Lung (tissue), 11 donors: ENCODE measurements at regions not wholly inside any gene's neighbourhood (a gene's known extent, or its start where the extent isn't known, plus 50 kb on each side); places are given as distances from the start of the nearest gene placed in this dataset.

Source experiments
- ATAC-seq: fragments of 200-7000 bp; cut with Tn5 transposase; one replicate; pipeline ENCODE4 v1.9.1; 2020; ENCODE audit warnings: moderate number of reproducible peaks; ENCODE audit not compliant: insufficient read depth, low FRiP score
- DNase-seq, 3 donors: peaks; one replicate each; pipeline ENCODE4 v3.0.0-alpha.2; 2013 to 2017
- H3K27ac ChIP-seq, 2 donors: one replicate each; pipeline ENCODE4 v1.5.1; 2013; ENCODE audit warnings: mild to moderate bottlenecking in 2 of 2, moderate library complexity in 2 of 2, control low read depth in 1 of 2, inconsistent platforms in 1 of 2, low read depth in 1 of 2, low read length in 1 of 2
- H3K27me3 ChIP-seq, 3 donors: one replicate each; pipeline ENCODE4 v1.5.1; 2013; ENCODE audit warnings: low read length in 2 of 3; ENCODE audit not compliant: control insufficient read depth in 3 of 3, insufficient read depth in 3 of 3
- H3K36me3 ChIP-seq, 4 donors: one replicate each; pipeline ENCODE4 v1.5.1; 2013; ENCODE audit warnings: low read length in 4 of 4, mild to moderate bottlenecking in 1 of 4, moderate library complexity in 1 of 4; ENCODE audit not compliant: control insufficient read depth in 4 of 4, insufficient read depth in 4 of 4
- H3K4me1 ChIP-seq, 5 donors: one replicate each; pipeline ENCODE4 v1.5.1; 2013; ENCODE audit warnings: low read length in 5 of 5, mild to moderate bottlenecking in 2 of 5, moderate library complexity in 1 of 5; ENCODE audit not compliant: control insufficient read depth in 5 of 5, insufficient read depth in 5 of 5
- H3K4me3 ChIP-seq: one replicate; pipeline ENCODE4 v1.5.1; 2013; ENCODE audit warnings: mild to moderate bottlenecking, control low read depth, moderate library complexity
- H3K9ac ChIP-seq, 2 donors: one replicate each; pipeline ENCODE4 v1.5.1; 2013; ENCODE audit warnings: low read length in 2 of 2, control low read depth in 1 of 2; ENCODE audit not compliant: insufficient read depth in 1 of 2
- H3K9me3 ChIP-seq, 4 donors: one replicate each; pipeline ENCODE4 v1.5.1; 2013; ENCODE audit warnings: low read length in 3 of 4, mild to moderate bottlenecking in 1 of 4, moderate library complexity in 1 of 4; ENCODE audit not compliant: control insufficient read depth in 4 of 4, insufficient read depth in 3 of 4
- CTCF ChIP-seq: IDR thresholded peaks from 2 replicates; pipeline ENCODE4 v1.5.1; 2012; ENCODE audit warnings: mild to moderate bottlenecking; ENCODE audit errors: control extremely low read depth, extremely low read depth
- WGBS, 2 donors: extraction: QIAGEN DNeasy Blood & Tissue Kit; methylation state at CpG; one replicate each; pipeline ENCODE4 v1.1.7; 2013; 5-methylcytosine and 5-hydroxymethylcytosine counted together
- donor health status: control.
- donor health status: control.
- donor health status: Bipolar disorder and iron deficiency.
- donor health status: healthy.
- donor health status: DM: yes; HTN: yes; CAD: no.

- no peak overlapping the region for H3K4me3 ChIP-seq
- no peak for ATAC-seq
- H3K9me3 ChIP-seq, result no peaks in the 10 kb centered on the region
- no peak overlapping the region for H3K9ac ChIP-seq
- DNase-seq, result no peak
- no peaks in the 10 kb centered on the region for H3K27me3 ChIP-seq
- H3K36me3 ChIP-seq, result no peaks in the 10 kb centered on the region
- TF ChIP-seq CTCF, result no peak
- 62 to 65% methylated on average over 13 of the region's 13 CpGs for WGBS, 2 donors
- no peak overlapping the region for H3K27ac ChIP-seq
- H3K4me1 ChIP-seq, result peaks cover 0 to 4% (median 0%) of the 10 kb centered on the region in 5 donors
These were observed 106.6 kb downstream of the BRMS1L start for GRCh38 chr14:35932659-35933159.

- no peak overlapping the region for H3K4me3 ChIP-seq
- no peaks in the 10 kb centered on the region for H3K36me3 ChIP-seq
- no peak for ATAC-seq
- H3K4me1 ChIP-seq, result peaks cover 0 to 4% (median 0%) of the 10 kb centered on the region in 5 donors
- no peak overlapping the region for H3K27ac ChIP-seq
- no peaks in the 10 kb centered on the region for H3K9me3 ChIP-seq
- DNase-seq, result no peak
- no peak overlapping the region for H3K9ac ChIP-seq
- no peak for TF ChIP-seq CTCF
- no peaks in the 10 kb centered on the region for H3K27me3 ChIP-seq
These were observed 106.0 kb downstream of the BRMS1L start for GRCh38 chr14:35932136-35932535.

GRCh38 chr14:35931346-35931745 lies 105.2 kb downstream of the BRMS1L start:
- Histone ChIP-seq H3K27me3 (no peaks in the 10 kb centered on the region), H3K4me1 (peaks cover 0 to 4% (median 0%) of the 10 kb centered on the region in 5 donors), H3K36me3 (no peaks in the 10 kb centered on the region), H3K27ac (no peak overlapping the region), H3K4me3 (no peak overlapping the region), H3K9me3 (no peaks in the 10 kb centered on the region), H3K9ac (no peak overlapping the region)
- ATAC-seq (no peak), DNase-seq (no peak)
- TF ChIP-seq CTCF, result no peak

GRCh38 chr14:35929186-35929585 lies 103.0 kb downstream of the BRMS1L start:
- Histone ChIP-seq H3K9ac (no peak overlapping the region), H3K27ac (no peak overlapping the region), H3K36me3 (no peaks in the 10 kb centered on the region), H3K4me3 (no peak overlapping the region), H3K27me3 (peaks cover 0 to 3% (median 0%) of the 10 kb centered on the region in 3 donors), H3K9me3 (no peaks in the 10 kb centered on the region), H3K4me1 (peaks cover 0 to 4% (median 0%) of the 10 kb centered on the region in 5 donors)
- 57 to 75% methylated on average over 4 of the region's 4 CpGs for WGBS, 2 donors
- DNase-seq (peak in 2 of 3 donors; percentile 11 to 49), ATAC-seq (no peak)
- TF ChIP-seq CTCF, result no peak
